BLaER1 treated with 17β-estradiol and CSF1 and Interleukin-3, amounts not matched to agents 10 nM and 100 nM (cell line): ENCODE measurements at regions not wholly inside any gene's neighbourhood (a gene's known extent, or its start where the extent isn't known, plus 50 kb on each side); places are given as distances from the start of the nearest gene placed in this dataset.

Experiments used
- H3K27ac ChIP-seq, 11 experiments: shearing (Covaris generic); formaldehyde crosslinking; 2 replicates each; pipeline ENCODE4 v1.8.1; 2022
- H3K27me3 ChIP-seq, 11 experiments: shearing (Covaris generic); formaldehyde crosslinking; 2 replicates each; pipeline ENCODE4 v1.8.1; 2022
- H3K36me3 ChIP-seq, 11 experiments: shearing (Covaris generic); formaldehyde crosslinking; 2 replicates each; pipeline ENCODE4 v1.8.1; 2022
- H3K4me1 ChIP-seq, 10 experiments: shearing (Covaris generic); formaldehyde crosslinking; 2 replicates each; pipeline ENCODE4 v1.8.1; 2022
- H3K4me2 ChIP-seq, 11 experiments: shearing (Covaris generic); formaldehyde crosslinking; 2 replicates each; pipeline ENCODE4 v1.8.1; 2022
- H3K4me3 ChIP-seq, 10 experiments: shearing (Covaris generic); formaldehyde crosslinking; 2 replicates each; pipeline ENCODE4 v1.8.1; 2022
- H3K9ac ChIP-seq, 11 experiments: shearing (Covaris generic); formaldehyde crosslinking; 2 replicates each; pipeline ENCODE4 v1.8.1; 2022
- H3K9me3 ChIP-seq, 11 experiments: shearing (Covaris generic); formaldehyde crosslinking; replicated peaks in 1 of 11; 2 replicates each; pipeline ENCODE4 v1.8.1; 2022
- H4K20me1 ChIP-seq, 11 experiments: shearing (Covaris generic); formaldehyde crosslinking; 2 replicates each; pipeline ENCODE4 v1.8.1; 2022
- Cebpa-rat ChIP-seq, 11 experiments: shearing (Covaris generic); IDR thresholded peaks; 2 replicates each; pipeline ENCODE4 v1.8.1; 2022

GRCh38 chrX:63934791-63935190 is 149.8 kb upstream of the ARHGEF9 start:
- Histone ChIP-seq H3K36me3 (no peaks in the 10 kb centered on the region), H3K27me3 (peaks cover 0 to 11% (median 0%) of the 10 kb centered on the region in 11 experiments; a peak in 5 of 22 replicates), H3K9ac (no peak overlapping the region), H3K4me2 (no peak overlapping the region), H3K27ac (no peak overlapping the region), H3K4me1 (no peaks in the 10 kb centered on the region), H3K4me3 (no peak overlapping the region), H3K9me3 (peaks cover 0 to 8% (median 3%) of the 10 kb centered on the region in 11 experiments; a peak in 11 of 22 replicates), H4K20me1 (no peaks in the 10 kb centered on the region)
- TF ChIP-seq Cebpa-rat (IDR thresholded peaks at IDR 0.05): no peak

- H3K9ac ChIP-seq: no peak overlapping the region
- peaks cover 0 to 5% (median 0%) of the 10 kb centered on the region in 11 experiments; a peak in 1 of 22 replicates for H3K9me3 ChIP-seq
- H3K36me3 ChIP-seq: no peaks in the 10 kb centered on the region
- peaks cover 0 to 11% (median 0%) of the 10 kb centered on the region in 11 experiments; a peak in 6 of 22 replicates for H3K27me3 ChIP-seq
- H3K4me2 ChIP-seq: no peak overlapping the region
- H4K20me1 ChIP-seq: no peaks in the 10 kb centered on the region
- TF ChIP-seq Cebpa-rat (IDR thresholded peaks at IDR 0.05): no peak
- H3K4me3 ChIP-seq: no peak overlapping the region
- no peak overlapping the region for H3K27ac ChIP-seq
- H3K4me1 ChIP-seq: no peaks in the 10 kb centered on the region
Observed at GRCh38 chrX:63934160-63934559, 149.1 kb upstream of the ARHGEF9 start.

- Histone ChIP-seq H3K9me3 (peaks cover under 1 to 13% (median 1%) of the 10 kb centered on the region in 11 experiments; a peak in 14 of 22 replicates), H3K36me3 (no peaks in the 10 kb centered on the region), H3K4me2 (no peak overlapping the region), H3K4me1 (no peaks in the 10 kb centered on the region), H4K20me1 (no peaks in the 10 kb centered on the region), H3K4me3 (no peak overlapping the region), H3K9ac (no peak overlapping the region), H3K27ac (no peak overlapping the region), H3K27me3 (peaks cover 0 to 17% (median 4%) of the 10 kb centered on the region in 11 experiments; a peak in 10 of 22 replicates)
- TF ChIP-seq Cebpa-rat (IDR thresholded peaks at IDR 0.05): no peak
Observed at GRCh38 chrX:63932907-63933306, 147.9 kb upstream of the ARHGEF9 start.

GRCh38 chrX:63932006-63932405 is 147.0 kb upstream of the ARHGEF9 start:
- TF ChIP-seq Cebpa-rat (IDR thresholded peaks at IDR 0.05): no peak
- Histone ChIP-seq H3K9ac (no peak overlapping the region), H3K36me3 (no peaks in the 10 kb centered on the region)

GRCh38 chrX:63930140-63930539 is 145.1 kb upstream of the ARHGEF9 start:
- no peak overlapping the region for H3K4me2 ChIP-seq
- peaks cover 4 to 20% (median 8%) of the 10 kb centered on the region in 11 experiments; a peak in 20 of 22 replicates for H3K9me3 ChIP-seq
- no peak overlapping the region for H3K4me3 ChIP-seq
- no peaks in the 10 kb centered on the region for H3K36me3 ChIP-seq
- peaks cover 0 to 40% (median 15%) of the 10 kb centered on the region in 11 experiments; a peak in 12 of 22 replicates for H3K27me3 ChIP-seq
- no peaks in the 10 kb centered on the region for H3K4me1 ChIP-seq
- no peak overlapping the region for H3K9ac ChIP-seq
- TF ChIP-seq Cebpa-rat (IDR thresholded peaks at IDR 0.05): no peak
- no peaks in the 10 kb centered on the region for H4K20me1 ChIP-seq
- H3K27ac ChIP-seq: no peak overlapping the region

More at GRCh38 chrX:63932006-63932405, 147.0 kb upstream of the ARHGEF9 start:
- Histone ChIP-seq H3K27me3 (peaks cover 0 to 23% (median 11%) of the 10 kb centered on the region in 11 experiments; a peak in 10 of 22 replicates), H3K4me3 (no peak overlapping the region), H3K9me3 (peaks cover 4 to 20% (median 8%) of the 10 kb centered on the region in 11 experiments; a peak in 20 of 22 replicates), H4K20me1 (no peaks in the 10 kb centered on the region), H3K27ac (no peak overlapping the region), H3K4me2 (no peak overlapping the region), H3K4me1 (no peaks in the 10 kb centered on the region)

GRCh38 chrX:63929608-63930007 is 144.6 kb upstream of the ARHGEF9 start:
- H3K36me3 ChIP-seq: no peaks in the 10 kb centered on the region
- H3K4me1 ChIP-seq: no peaks in the 10 kb centered on the region
- H3K27me3 ChIP-seq: peaks cover 0 to 45% (median 20%) of the 10 kb centered on the region in 11 experiments; a peak in 14 of 22 replicates
- H3K9ac ChIP-seq: no peak overlapping the region
- H4K20me1 ChIP-seq: no peaks in the 10 kb centered on the region
- H3K4me3 ChIP-seq: no peak overlapping the region
- H3K27ac ChIP-seq: no peak overlapping the region
- H3K4me2 ChIP-seq: no peak overlapping the region
- H3K9me3 ChIP-seq: peaks cover 4 to 20% (median 8%) of the 10 kb centered on the region in 11 experiments; a peak in 20 of 22 replicates
- TF ChIP-seq Cebpa-rat (IDR thresholded peaks at IDR 0.05): no peak

GRCh38 chrX:63927848-63928247 is 142.8 kb upstream of the ARHGEF9 start:
- no peak for TF ChIP-seq Cebpa-rat (IDR thresholded peaks at IDR 0.05)
- Histone ChIP-seq H3K9ac (no peak overlapping the region), H3K27me3 (peaks cover 3 to 61% (median 38%) of the 10 kb centered on the region in 11 experiments; a peak in 17 of 22 replicates), H3K4me2 (no peak overlapping the region), H3K36me3 (no peaks in the 10 kb centered on the region), H3K9me3 (peaks cover 10 to 23% (median 14%) of the 10 kb centered on the region in 11 experiments), H4K20me1 (no peaks in the 10 kb centered on the region), H3K27ac (no peak overlapping the region), H3K4me3 (no peak overlapping the region), H3K4me1 (no peaks in the 10 kb centered on the region)

GRCh38 chrX:63922221-63922620 is 137.2 kb upstream of the ARHGEF9 start:
- Histone ChIP-seq H3K9ac (no peak overlapping the region), H3K27ac (no peak overlapping the region), H3K27me3 (peaks cover 0 to 53% (median 35%) of the 10 kb centered on the region in 11 experiments; a peak in 17 of 22 replicates), H3K4me3 (no peak overlapping the region), H3K4me2 (no peak overlapping the region), H3K36me3 (no peaks in the 10 kb centered on the region), H3K9me3 (peaks cover 13 to 32% (median 19%) of the 10 kb centered on the region in 11 experiments), H4K20me1 (no peaks in the 10 kb centered on the region; a peak in 1 of 22 replicates), H3K4me1 (no peaks in the 10 kb centered on the region)
- TF ChIP-seq Cebpa-rat (IDR thresholded peaks at IDR 0.05): no peak

GRCh38 chrX:63920875-63921274 is 135.9 kb upstream of the ARHGEF9 start:
- Histone ChIP-seq H4K20me1 (no peaks in the 10 kb centered on the region; a peak in 1 of 22 replicates), H3K4me2 (no peak overlapping the region), H3K36me3 (no peaks in the 10 kb centered on the region), H3K4me1 (no peaks in the 10 kb centered on the region), H3K27me3 (peaks cover 0 to 44% (median 34%) of the 10 kb centered on the region in 11 experiments; a peak in 16 of 22 replicates), H3K4me3 (no peak overlapping the region), H3K27ac (no peak overlapping the region), H3K9me3 (peaks cover 14 to 35% (median 22%) of the 10 kb centered on the region in 11 experiments), H3K9ac (no peak overlapping the region)
- TF ChIP-seq Cebpa-rat (IDR thresholded peaks at IDR 0.05): no peak

GRCh38 chrX:63919081-63919480 is 134.1 kb upstream of the ARHGEF9 start:
- H4K20me1 ChIP-seq: no peaks in the 10 kb centered on the region; a peak in 1 of 22 replicates
- no peaks in the 10 kb centered on the region for H3K4me1 ChIP-seq
- no peak for TF ChIP-seq Cebpa-rat (IDR thresholded peaks at IDR 0.05)
- no peak overlapping the region for H3K27ac ChIP-seq
- no peaks in the 10 kb centered on the region for H3K36me3 ChIP-seq
- peaks cover 32 to 53% (median 40%) of the 10 kb centered on the region in 11 experiments for H3K9me3 ChIP-seq
- no peak overlapping the region for H3K9ac ChIP-seq
- H3K27me3 ChIP-seq: peaks cover 0 to 27% (median 18%) of the 10 kb centered on the region in 11 experiments; a peak in 16 of 22 replicates
- no peak overlapping the region for H3K4me3 ChIP-seq
- no peak overlapping the region for H3K4me2 ChIP-seq
